HL-60 (cell line): ENCODE measurements at regions not wholly inside any gene's neighbourhood (a gene's known extent, or its start where the extent isn't known, plus 50 kb on each side); places are given as distances from the start of the nearest gene placed in this dataset.

Experiments used
- CTCF ChIP-seq: IDR thresholded peaks from one replicate; pipeline ENCODE4 v1.5.1; 2011; ENCODE audit warnings: low read length, control low read depth, inconsistent platforms; ENCODE audit not compliant: insufficient read depth
- POLR2AphosphoS5 ChIP-seq: IDR thresholded peaks from 2 replicates; pipeline ENCODE4 v1.6.1; 2012; ENCODE audit warnings: low read depth

GRCh38 chr14:37851054-37851453 lies 255.6 kb downstream of the TTC6 start:
- TF ChIP-seq CTCF: no peak
- no peak for TF ChIP-seq POLR2AphosphoS5
